NOMO-1 treated with dmso at 0.1 percent for 144 hours (cell line): ENCODE measurements at regions not wholly inside any gene's neighbourhood (a gene's known extent, or its start where the extent isn't known, plus 50 kb on each side); places are given as distances from the start of the nearest gene placed in this dataset.
"Not testable (repeated sequence)": the region's sequence is repeated elsewhere in the genome, so short reads cannot be mapped to it uniquely, and the experiment has no call there.

Experiments used
- DNase-seq: peaks from one replicate; lab custom pipeline; 2025; ENCODE audit not compliant: unreplicated experiment; lab: John Stamatoyannopoulos, UW

- DNase-seq: no peak
These were observed 703.5 kb upstream of the CHAC2 start for GRCh38 chr2:53064154-53064553.

GRCh38 chr2:53058526-53058925 is 709.1 kb upstream of the CHAC2 start:
- DNase-seq: no peak

GRCh38 chr2:53053937-53054336 is 713.7 kb upstream of the CHAC2 start:
- no peak for DNase-seq

- DNase-seq: no peak
These were observed 716.4 kb upstream of the CHAC2 start for GRCh38 chr2:53051157-53051556.

GRCh38 chr2:53040536-53041229 is 726.9 kb upstream of the CHAC2 start:
- DNase-seq: no peak

- DNase-seq: no peak
These were observed 731.4 kb upstream of the CHAC2 start for GRCh38 chr2:53036196-53036595.

- DNase-seq: no peak
These were observed 732.5 kb upstream of the CHAC2 start for GRCh38 chr2:53035153-53035552.

- no peak for DNase-seq
These were observed 734.2 kb upstream of the CHAC2 start for GRCh38 chr2:53033411-53033810.

GRCh38 chr2:53028746-53029423 is 738.7 kb upstream of the CHAC2 start:
- no peak for DNase-seq

GRCh38 chr2:53028225-53028624 is 739.4 kb upstream of the CHAC2 start:
- DNase-seq: no peak

GRCh38 chr2:53022248-53022647 is 745.4 kb upstream of the CHAC2 start:
- DNase-seq: not testable (repeated sequence)

- no peak for DNase-seq
These were observed 745.8 kb upstream of the CHAC2 start for GRCh38 chr2:53021828-53022227.

GRCh38 chr2:53021292-53021691 is 746.3 kb upstream of the CHAC2 start:
- DNase-seq: no peak

- no peak for DNase-seq
These were observed 748.7 kb upstream of the CHAC2 start for GRCh38 chr2:53018825-53019425.

- DNase-seq: no peak
These were observed 760.6 kb upstream of the CHAC2 start for GRCh38 chr2:53006980-53007379.

- DNase-seq: no peak
These were observed 763.2 kb upstream of the CHAC2 start for GRCh38 chr2:53004413-53004812.

- no peak for DNase-seq
These were observed 772.2 kb upstream of the CHAC2 start for GRCh38 chr2:52995424-52995823.

GRCh38 chr2:52976143-52976949 is 791.3 kb upstream of the CHAC2 start:
- DNase-seq: no peak

GRCh38 chr2:52974127-52974526 is 793.5 kb upstream of the CHAC2 start:
- no peak for DNase-seq

GRCh38 chr2:52970642-52971041 is 797.0 kb upstream of the CHAC2 start:
- no peak for DNase-seq

- DNase-seq: no peak
These were observed 799.6 kb upstream of the CHAC2 start for GRCh38 chr2:52968043-52968442.
